Lower leg skin (tissue), 3 donors: ENCODE measurements at regions not wholly inside any gene's neighbourhood (a gene's known extent, or its start where the extent isn't known, plus 50 kb on each side); places are given as distances from the start of the nearest gene placed in this dataset.

Source experiments
- CTCF ChIP-seq, 3 donors: fragments of 450-650 bp; IDR thresholded peaks; one replicate each; pipeline ENCODE4 v1.5.1; 2016; ENCODE audit warnings: antibody characterized with exemption in 3 of 3, mild to moderate bottlenecking in 3 of 3, moderate library complexity in 2 of 3
- POLR2A ChIP-seq, 2 donors: fragments of 450-650 bp; IDR thresholded peaks; one replicate each; pipeline ENCODE4 v1.6.1; 2016 to 2017; ENCODE audit warnings: antibody characterized with exemption in 2 of 2, mild to moderate bottlenecking in 1 of 2, moderate library complexity in 1 of 2

GRCh38 chr2:217068677-217069250, 208.9 kb upstream of the TNP1 start:
- TF ChIP-seq CTCF (IDR thresholded peaks at IDR 0.05): no peak
- TF ChIP-seq POLR2A (IDR thresholded peaks at IDR 0.05): no peak
